GM23338 (cell line): ENCODE measurements at regions not wholly inside any gene's neighbourhood (a gene's known extent, or its start where the extent isn't known, plus 50 kb on each side); places are given as distances from the start of the nearest gene placed in this dataset.

Experiments used
- ATAC-seq: fragments of 200-7000 bp; cut with Tn5 transposase; 3 replicates; pipeline ENCODE4 v1.9.1; 2020
- DNase-seq: peaks from one replicate; pipeline ENCODE4 v3.0.0-alpha.2; 2015; ENCODE audit warnings: low spot score
- H2AFZ ChIP-seq: fragments of 200-600 bp; sonication (generic); 2 replicates; pipeline ENCODE4 v1.8.0; 2016; ENCODE audit warnings: antibody characterized with exemption, mild to moderate bottlenecking, moderate library complexity
- H3F3A ChIP-seq: fragments of 200-600 bp; sonication (generic); replicated peaks from 2 replicates; pipeline ENCODE4 v1.8.0; 2017; ENCODE audit warnings: antibody characterized with exemption, mixed run types, low read depth
- H3K27ac ChIP-seq: fragments of 200-600 bp; sonication (generic); 2 replicates; pipeline ENCODE4 v1.6.1; 2016; ENCODE audit warnings: low read depth
- H3K27me3 ChIP-seq: fragments of 200-600 bp; sonication (generic); 2 replicates; pipeline ENCODE4 v1.8.0; 2016; ENCODE audit warnings: mild to moderate bottlenecking, mixed run types, moderate library complexity; ENCODE audit not compliant: insufficient read depth
- H3K36me3 ChIP-seq: fragments of 200-600 bp; sonication (generic); 2 replicates; pipeline ENCODE4 v1.8.0; 2016; ENCODE audit warnings: mild to moderate bottlenecking; ENCODE audit not compliant: insufficient read depth
- H3K4me1 ChIP-seq: fragments of 200-600 bp; sonication (generic); 2 replicates; pipeline ENCODE4 v1.8.0; 2016; ENCODE audit warnings: mild to moderate bottlenecking, moderate library complexity; ENCODE audit not compliant: insufficient read depth
- H3K4me2 ChIP-seq: fragments of 200-600 bp; sonication (generic); 2 replicates; pipeline ENCODE4 v1.7.1; 2017; ENCODE audit warnings: mixed run types
- H3K4me3 ChIP-seq: fragments of 200-600 bp; sonication (generic); 2 replicates; pipeline ENCODE4 v1.6.1; 2016; ENCODE audit warnings: mixed run types
- H3K79me2 ChIP-seq: fragments of 200-600 bp; sonication (generic); replicated peaks from 2 replicates; pipeline ENCODE4 v1.8.0; 2017; ENCODE audit warnings: mild to moderate bottlenecking; ENCODE audit not compliant: insufficient read depth
- H3K9me2 ChIP-seq: fragments of 200-600 bp; sonication (generic); 2 replicates; pipeline ENCODE4 v1.8.0; 2017; ENCODE audit not compliant: insufficient read depth
- H4K20me1 ChIP-seq: fragments of 200-600 bp; sonication (generic); replicated peaks from 2 replicates; pipeline ENCODE4 v1.8.0; 2017; ENCODE audit warnings: mild to moderate bottlenecking; ENCODE audit not compliant: insufficient read depth
- H3K27ac Mint-ChIP-seq: 2 replicates; pipeline ENCODE4 v1.8.0; 2020; ENCODE audit warnings: inconsistent platforms, mild to moderate bottlenecking, moderate library complexity, mixed read lengths
- H3K27me3 Mint-ChIP-seq: 3 replicates; pipeline ENCODE4 v1.8.0; 2022; ENCODE audit warnings: low read depth, mild to moderate bottlenecking, moderate library complexity, mixed read lengths, inconsistent platforms; ENCODE audit not compliant: insufficient read depth, poor library complexity
- H3K36me3 Mint-ChIP-seq: 3 replicates; pipeline ENCODE4 v1.8.0; 2021; ENCODE audit warnings: low read depth, mild to moderate bottlenecking, inconsistent platforms, moderate library complexity, mixed read lengths
- H3K4me1 Mint-ChIP-seq: 3 replicates; pipeline ENCODE4 v1.8.0; 2020; ENCODE audit warnings: mild to moderate bottlenecking, inconsistent platforms, mixed read lengths
- H3K4me3 Mint-ChIP-seq: 3 replicates; pipeline ENCODE4 v1.8.0; 2021; ENCODE audit warnings: moderate library complexity, mild to moderate bottlenecking, inconsistent platforms, mixed read lengths
- H3K9me3 Mint-ChIP-seq: 3 replicates; pipeline ENCODE4 v1.8.0; 2020; ENCODE audit warnings: moderate library complexity, mild to moderate bottlenecking, inconsistent platforms, mixed read lengths
- CREB1 ChIP-seq: fragments of 250-450 bp; sonication (Bioruptor Pico); IDR thresholded peaks from 2 replicates; pipeline ENCODE4 v1.5.0; 2020; ENCODE audit warnings: low read depth, mild to moderate bottlenecking, moderate library complexity
- EZH2 ChIP-seq: fragments of 200-600 bp; sonication (generic); IDR thresholded peaks from one replicate; pipeline ENCODE4 v1.8.0; 2017; ENCODE audit warnings: antibody characterized with exemption, mild to moderate bottlenecking, low read depth; ENCODE audit not compliant: unreplicated experiment
- EZH2phosphoT487 ChIP-seq: fragments of 200-600 bp; sonication (generic); IDR thresholded peaks from one replicate; pipeline ENCODE4 v1.8.1; 2018; ENCODE audit warnings: antibody characterized with exemption; ENCODE audit not compliant: unreplicated experiment
- JUNB ChIP-seq: IDR thresholded peaks from one replicate; pipeline ENCODE4 v1.6.1; 2016; ENCODE audit warnings: antibody characterized with exemption; ENCODE audit not compliant: unreplicated experiment
- NANOG ChIP-seq: IDR thresholded peaks from 2 replicates; pipeline ENCODE4 v1.6.1; 2016; ENCODE audit warnings: antibody characterized with exemption, borderline replicate concordance
- POLR2AphosphoS5 ChIP-seq: IDR thresholded peaks from 2 replicates; pipeline ENCODE4 v1.6.1; 2016; ENCODE audit warnings: antibody characterized with exemption, low read depth
- STAT1 ChIP-seq: IDR thresholded peaks from one replicate; pipeline ENCODE4 v1.6.1; 2016; ENCODE audit warnings: antibody characterized with exemption; ENCODE audit not compliant: unreplicated experiment
- ZNF114 ChIP-seq: fragments of 250-450 bp; sonication (Bioruptor Pico); IDR thresholded peaks from 2 replicates; pipeline ENCODE4 v1.5.0; 2020; ENCODE audit warnings: mild to moderate bottlenecking, moderate library complexity
- ZNF331 ChIP-seq: fragments of 250-450 bp; sonication (Bioruptor Pico); IDR thresholded peaks from 2 replicates; pipeline ENCODE4 v1.5.0; 2020; ENCODE audit warnings: low read depth, mild to moderate bottlenecking, moderate library complexity
- TF ChIP-seq, protein P1 (sequence below): IDR thresholded peaks from one replicate; pipeline ENCODE4 v1.6.1; 2018; ENCODE audit warnings: antibody characterized with exemption; ENCODE audit not compliant: unreplicated experiment
- TF ChIP-seq, protein P2 (sequence below): fragments of 250-450 bp; sonication (Bioruptor Pico); IDR thresholded peaks from 2 replicates; pipeline ENCODE4 v1.5.0; 2020; ENCODE audit warnings: mild to moderate bottlenecking, moderate library complexity
- TF ChIP-seq, protein P3 (sequence below), 2 experiments: fragments of 200-600 bp in 1 of 2; sonication (generic) in 1 of 2; conservative IDR thresholded peaks; 2 replicates each; pipeline versions ENCODE4 v1.5.1 to v1.6.1; 2016 to 2017; ENCODE audit warnings: antibody characterized with exemption in 2 of 2, low read depth in 2 of 2, mild to moderate bottlenecking in 2 of 2, moderate library complexity in 1 of 2
- TF ChIP-seq, protein P4 (sequence below): IDR thresholded peaks from 2 replicates; pipeline ENCODE4 v1.6.1; 2016; ENCODE audit warnings: antibody characterized with exemption

DNA sequence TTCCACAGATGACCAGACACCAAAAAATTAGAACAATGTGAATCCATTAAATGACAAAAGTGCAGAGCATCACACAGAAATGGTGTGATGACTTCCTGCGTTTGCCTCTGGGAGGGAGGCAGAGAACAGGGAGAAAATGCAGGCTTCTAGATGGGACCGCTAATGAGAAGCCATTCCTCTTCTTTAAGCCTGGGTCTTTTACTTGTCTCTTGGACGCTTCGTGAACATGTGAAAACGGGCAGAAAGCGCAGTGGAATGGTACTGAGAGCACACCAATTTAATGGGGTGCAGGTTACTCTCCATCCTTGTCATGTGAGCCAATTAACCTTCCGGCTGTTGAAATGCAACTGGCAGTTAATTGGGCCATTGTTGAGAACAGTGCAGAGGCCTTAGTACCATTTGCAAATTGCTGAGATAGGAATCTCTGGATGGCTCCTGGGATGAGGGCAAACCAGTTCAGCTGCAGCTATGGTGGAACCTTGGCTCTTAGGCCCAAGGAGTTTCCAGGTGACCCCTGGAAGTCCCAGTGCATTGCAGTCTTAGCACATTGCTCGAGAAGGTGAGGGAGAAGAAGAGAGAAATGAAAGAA, 210.4 kb upstream of the CXCR4 start:
- H3K27ac Mint-ChIP-seq = no peak overlapping the region
- Histone ChIP-seq H3K79me2 (no peaks in the 10 kb centered on the region), H4K20me1 (no peaks in the 10 kb centered on the region), H3K27me3 (no peaks in the 10 kb centered on the region), H3K9me2 (no peaks in the 10 kb centered on the region; the same call in none of the 2 replicates), H3K4me3 (no peak overlapping the region), H2AFZ (peak overlapping the region; percentile 83; the same call in 1 of the 2 replicates), H3K27ac (no peak overlapping the region; the same call in 1 of the 2 replicates), H3K4me2 (peak overlapping the region; percentile 11; the same call in 1 of the 2 replicates), H3K4me1 (peaks cover 30% of the 10 kb centered on the region), H3F3A (no peaks in the 10 kb centered on the region), H3K36me3 (no peaks in the 10 kb centered on the region; the same call in 1 of the 2 replicates)
- H3K4me1 Mint-ChIP-seq = peaks cover 33% of the 10 kb centered on the region
- ATAC-seq (peak; percentile 49), DNase-seq (no peak)
- H3K27me3 Mint-ChIP-seq = peaks cover 9% of the 10 kb centered on the region
- no peak overlapping the region for H3K4me3 Mint-ChIP-seq
- H3K9me3 Mint-ChIP-seq = peaks cover 3% of the 10 kb centered on the region; the same call in 2 of the 3 replicates
- no peak for TF ChIP-seq POLR2AphosphoS5
- TF ChIP-seq JUNB = no peak
- no peak for TF ChIP-seq ZNF114 (CRISPR knock-in tag)
- no peak for TF ChIP-seq EZH2phosphoT487
- no peak for TF ChIP-seq CREB1 (CRISPR knock-in tag)
- TF ChIP-seq, protein P1, sequence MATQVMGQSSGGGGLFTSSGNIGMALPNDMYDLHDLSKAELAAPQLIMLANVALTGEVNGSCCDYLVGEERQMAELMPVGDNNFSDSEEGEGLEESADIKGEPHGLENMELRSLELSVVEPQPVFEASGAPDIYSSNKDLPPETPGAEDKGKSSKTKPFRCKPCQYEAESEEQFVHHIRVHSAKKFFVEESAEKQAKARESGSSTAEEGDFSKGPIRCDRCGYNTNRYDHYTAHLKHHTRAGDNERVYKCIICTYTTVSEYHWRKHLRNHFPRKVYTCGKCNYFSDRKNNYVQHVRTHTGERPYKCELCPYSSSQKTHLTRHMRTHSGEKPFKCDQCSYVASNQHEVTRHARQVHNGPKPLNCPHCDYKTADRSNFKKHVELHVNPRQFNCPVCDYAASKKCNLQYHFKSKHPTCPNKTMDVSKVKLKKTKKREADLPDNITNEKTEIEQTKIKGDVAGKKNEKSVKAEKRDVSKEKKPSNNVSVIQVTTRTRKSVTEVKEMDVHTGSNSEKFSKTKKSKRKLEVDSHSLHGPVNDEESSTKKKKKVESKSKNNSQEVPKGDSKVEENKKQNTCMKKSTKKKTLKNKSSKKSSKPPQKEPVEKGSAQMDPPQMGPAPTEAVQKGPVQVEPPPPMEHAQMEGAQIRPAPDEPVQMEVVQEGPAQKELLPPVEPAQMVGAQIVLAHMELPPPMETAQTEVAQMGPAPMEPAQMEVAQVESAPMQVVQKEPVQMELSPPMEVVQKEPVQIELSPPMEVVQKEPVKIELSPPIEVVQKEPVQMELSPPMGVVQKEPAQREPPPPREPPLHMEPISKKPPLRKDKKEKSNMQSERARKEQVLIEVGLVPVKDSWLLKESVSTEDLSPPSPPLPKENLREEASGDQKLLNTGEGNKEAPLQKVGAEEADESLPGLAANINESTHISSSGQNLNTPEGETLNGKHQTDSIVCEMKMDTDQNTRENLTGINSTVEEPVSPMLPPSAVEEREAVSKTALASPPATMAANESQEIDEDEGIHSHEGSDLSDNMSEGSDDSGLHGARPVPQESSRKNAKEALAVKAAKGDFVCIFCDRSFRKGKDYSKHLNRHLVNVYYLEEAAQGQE = no peak
- no peak for TF ChIP-seq NANOG
- TF ChIP-seq EZH2 = no peak
- TF ChIP-seq STAT1 = no peak
- TF ChIP-seq, protein P2, sequence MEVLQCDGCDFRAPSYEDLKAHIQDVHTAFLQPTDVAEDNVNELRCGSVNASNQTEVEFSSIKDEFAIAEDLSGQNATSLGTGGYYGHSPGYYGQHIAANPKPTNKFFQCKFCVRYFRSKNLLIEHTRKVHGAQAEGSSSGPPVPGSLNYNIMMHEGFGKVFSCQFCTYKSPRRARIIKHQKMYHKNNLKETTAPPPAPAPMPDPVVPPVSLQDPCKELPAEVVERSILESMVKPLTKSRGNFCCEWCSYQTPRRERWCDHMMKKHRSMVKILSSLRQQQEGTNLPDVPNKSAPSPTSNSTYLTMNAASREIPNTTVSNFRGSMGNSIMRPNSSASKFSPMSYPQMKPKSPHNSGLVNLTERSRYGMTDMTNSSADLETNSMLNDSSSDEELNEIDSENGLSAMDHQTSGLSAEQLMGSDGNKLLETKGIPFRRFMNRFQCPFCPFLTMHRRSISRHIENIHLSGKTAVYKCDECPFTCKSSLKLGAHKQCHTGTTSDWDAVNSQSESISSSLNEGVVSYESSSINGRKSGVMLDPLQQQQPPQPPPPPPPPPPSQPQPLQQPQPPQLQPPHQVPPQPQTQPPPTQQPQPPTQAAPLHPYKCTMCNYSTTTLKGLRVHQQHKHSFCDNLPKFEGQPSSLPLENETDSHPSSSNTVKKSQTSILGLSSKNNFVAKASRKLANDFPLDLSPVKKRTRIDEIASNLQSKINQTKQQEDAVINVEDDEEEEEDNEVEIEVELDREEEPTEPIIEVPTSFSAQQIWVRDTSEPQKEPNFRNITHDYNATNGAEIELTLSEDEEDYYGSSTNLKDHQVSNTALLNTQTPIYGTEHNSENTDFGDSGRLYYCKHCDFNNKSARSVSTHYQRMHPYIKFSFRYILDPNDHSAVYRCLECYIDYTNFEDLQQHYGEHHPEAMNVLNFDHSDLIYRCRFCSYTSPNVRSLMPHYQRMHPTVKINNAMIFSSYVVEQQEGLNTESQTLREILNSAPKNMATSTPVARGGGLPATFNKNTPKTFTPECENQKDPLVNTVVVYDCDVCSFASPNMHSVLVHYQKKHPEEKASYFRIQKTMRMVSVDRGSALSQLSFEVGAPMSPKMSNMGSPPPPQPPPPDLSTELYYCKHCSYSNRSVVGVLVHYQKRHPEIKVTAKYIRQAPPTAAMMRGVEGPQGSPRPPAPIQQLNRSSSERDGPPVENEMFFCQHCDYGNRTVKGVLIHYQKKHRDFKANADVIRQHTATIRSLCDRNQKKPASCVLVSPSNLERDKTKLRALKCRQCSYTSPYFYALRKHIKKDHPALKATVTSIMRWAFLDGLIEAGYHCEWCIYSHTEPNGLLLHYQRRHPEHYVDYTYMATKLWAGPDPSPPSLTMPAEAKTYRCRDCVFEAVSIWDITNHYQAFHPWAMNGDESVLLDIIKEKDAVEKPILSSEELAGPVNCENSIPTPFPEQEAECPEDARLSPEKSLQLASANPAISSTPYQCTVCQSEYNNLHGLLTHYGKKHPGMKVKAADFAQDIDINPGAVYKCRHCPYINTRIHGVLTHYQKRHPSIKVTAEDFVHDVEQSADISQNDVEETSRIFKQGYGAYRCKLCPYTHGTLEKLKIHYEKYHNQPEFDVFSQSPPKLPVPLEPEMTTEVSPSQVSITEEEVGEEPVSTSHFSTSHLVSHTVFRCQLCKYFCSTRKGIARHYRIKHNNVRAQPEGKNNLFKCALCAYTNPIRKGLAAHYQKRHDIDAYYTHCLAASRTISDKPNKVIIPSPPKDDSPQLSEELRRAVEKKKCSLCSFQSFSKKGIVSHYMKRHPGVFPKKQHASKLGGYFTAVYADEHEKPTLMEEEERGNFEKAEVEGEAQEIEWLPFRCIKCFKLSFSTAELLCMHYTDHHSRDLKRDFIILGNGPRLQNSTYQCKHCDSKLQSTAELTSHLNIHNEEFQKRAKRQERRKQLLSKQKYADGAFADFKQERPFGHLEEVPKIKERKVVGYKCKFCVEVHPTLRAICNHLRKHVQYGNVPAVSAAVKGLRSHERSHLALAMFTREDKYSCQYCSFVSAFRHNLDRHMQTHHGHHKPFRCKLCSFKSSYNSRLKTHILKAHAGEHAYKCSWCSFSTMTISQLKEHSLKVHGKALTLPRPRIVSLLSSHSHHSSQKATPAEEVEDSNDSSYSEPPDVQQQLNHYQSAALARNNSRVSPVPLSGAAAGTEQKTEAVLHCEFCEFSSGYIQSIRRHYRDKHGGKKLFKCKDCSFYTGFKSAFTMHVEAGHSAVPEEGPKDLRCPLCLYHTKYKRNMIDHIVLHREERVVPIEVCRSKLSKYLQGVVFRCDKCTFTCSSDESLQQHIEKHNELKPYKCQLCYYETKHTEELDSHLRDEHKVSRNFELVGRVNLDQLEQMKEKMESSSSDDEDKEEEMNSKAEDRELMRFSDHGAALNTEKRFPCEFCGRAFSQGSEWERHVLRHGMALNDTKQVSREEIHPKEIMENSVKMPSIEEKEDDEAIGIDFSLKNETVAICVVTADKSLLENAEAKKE (CRISPR knock-in tag) = no peak
- TF ChIP-seq, protein P3, sequence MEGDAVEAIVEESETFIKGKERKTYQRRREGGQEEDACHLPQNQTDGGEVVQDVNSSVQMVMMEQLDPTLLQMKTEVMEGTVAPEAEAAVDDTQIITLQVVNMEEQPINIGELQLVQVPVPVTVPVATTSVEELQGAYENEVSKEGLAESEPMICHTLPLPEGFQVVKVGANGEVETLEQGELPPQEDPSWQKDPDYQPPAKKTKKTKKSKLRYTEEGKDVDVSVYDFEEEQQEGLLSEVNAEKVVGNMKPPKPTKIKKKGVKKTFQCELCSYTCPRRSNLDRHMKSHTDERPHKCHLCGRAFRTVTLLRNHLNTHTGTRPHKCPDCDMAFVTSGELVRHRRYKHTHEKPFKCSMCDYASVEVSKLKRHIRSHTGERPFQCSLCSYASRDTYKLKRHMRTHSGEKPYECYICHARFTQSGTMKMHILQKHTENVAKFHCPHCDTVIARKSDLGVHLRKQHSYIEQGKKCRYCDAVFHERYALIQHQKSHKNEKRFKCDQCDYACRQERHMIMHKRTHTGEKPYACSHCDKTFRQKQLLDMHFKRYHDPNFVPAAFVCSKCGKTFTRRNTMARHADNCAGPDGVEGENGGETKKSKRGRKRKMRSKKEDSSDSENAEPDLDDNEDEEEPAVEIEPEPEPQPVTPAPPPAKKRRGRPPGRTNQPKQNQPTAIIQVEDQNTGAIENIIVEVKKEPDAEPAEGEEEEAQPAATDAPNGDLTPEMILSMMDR (conservative IDR thresholded peaks at IDR 0.05; ENCODE audit: low read depth in 2 of 2) = no peak
- no peak for TF ChIP-seq ZNF331 (CRISPR knock-in tag)
- TF ChIP-seq, protein P4, sequence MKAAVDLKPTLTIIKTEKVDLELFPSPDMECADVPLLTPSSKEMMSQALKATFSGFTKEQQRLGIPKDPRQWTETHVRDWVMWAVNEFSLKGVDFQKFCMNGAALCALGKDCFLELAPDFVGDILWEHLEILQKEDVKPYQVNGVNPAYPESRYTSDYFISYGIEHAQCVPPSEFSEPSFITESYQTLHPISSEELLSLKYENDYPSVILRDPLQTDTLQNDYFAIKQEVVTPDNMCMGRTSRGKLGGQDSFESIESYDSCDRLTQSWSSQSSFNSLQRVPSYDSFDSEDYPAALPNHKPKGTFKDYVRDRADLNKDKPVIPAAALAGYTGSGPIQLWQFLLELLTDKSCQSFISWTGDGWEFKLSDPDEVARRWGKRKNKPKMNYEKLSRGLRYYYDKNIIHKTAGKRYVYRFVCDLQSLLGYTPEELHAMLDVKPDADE = no peak
- H3K36me3 Mint-ChIP-seq = no peaks in the 10 kb centered on the region
